IMR-90 (cell line): ENCODE measurements at regions not wholly inside any gene's neighbourhood (a gene's known extent, or its start where the extent isn't known, plus 50 kb on each side); places are given as distances from the start of the nearest gene placed in this dataset.

Source experiments
- ATAC-seq: fragments of 200-7000 bp; cut with Tn5 transposase; 2 replicates; pipeline ENCODE4 v1.9.1; 2020; ENCODE audit warnings: low read depth, mild to moderate bottlenecking, moderate library complexity
- BruUV-seq: library from RNA; stranded (reverse); fragments of 400-500 nt; replicated peaks from 2 replicates; lab custom pipeline; 2021; lab: Mats Ljungman, UMichigan
- CTCF ChIA-PET: fragments of 300-600 bp; formaldehyde crosslinking; extraction: SDS; loops from one replicate; lab custom pipeline; 2021; ENCODE audit warnings: antibody characterized with exemption; lab: Yijun Ruan, JAX
- POLR2A ChIA-PET: fragments of 300-600 bp; sonication (Branson Sonifier 250); formaldehyde crosslinking; loops from one replicate; lab custom pipeline; 2022; ENCODE audit warnings: antibody characterized with exemption; ENCODE audit not compliant: unreplicated experiment; lab: Charles Lee
- DNase-seq: peaks from one replicate; pipeline ENCODE4 v3.0.0; 2013
- H2AFZ ChIP-seq: replicated peaks from 2 replicates; pipeline ENCODE3; 2013; ENCODE audit warnings: low read length, mild to moderate bottlenecking; ENCODE audit not compliant: poor library complexity
- H2AK5ac ChIP-seq: 2 replicates; pipeline ENCODE4 v1.6.1; 2013; ENCODE audit warnings: low read depth, low read length, inconsistent platforms
- H2AK9ac ChIP-seq: replicated peaks from 2 replicates; pipeline ENCODE3; 2013; ENCODE audit warnings: mild to moderate bottlenecking, low read depth, low read length, moderate library complexity; ENCODE audit not compliant: poor library complexity
- H2BK120ac ChIP-seq: 2 replicates; pipeline ENCODE4 v1.6.1; 2013; ENCODE audit warnings: low read depth, low read length, inconsistent platforms
- H2BK15ac ChIP-seq: 3 replicates; pipeline ENCODE4 v1.6.1; 2013; ENCODE audit warnings: low read depth, low read length, inconsistent platforms
- H2BK20ac ChIP-seq: 2 replicates; pipeline ENCODE4 v1.6.1; 2013; ENCODE audit warnings: low read depth, mild to moderate bottlenecking, inconsistent platforms, low read length, moderate library complexity
- H2BK5ac ChIP-seq: 2 replicates; pipeline ENCODE4 v1.6.1; 2013; ENCODE audit warnings: mild to moderate bottlenecking, low read depth, low read length, inconsistent platforms; ENCODE audit not compliant: poor library complexity, severe bottlenecking
- H3K14ac ChIP-seq: replicated peaks from 2 replicates; pipeline ENCODE4 v1.6.1; 2013; ENCODE audit warnings: low read depth, low read length, inconsistent platforms
- H3K18ac ChIP-seq: 2 replicates; pipeline ENCODE4 v1.6.1; 2013; ENCODE audit warnings: low read depth, low read length, control low read depth
- H3K23ac ChIP-seq: 2 replicates; pipeline ENCODE4 v1.6.1; 2013; ENCODE audit warnings: low read depth, low read length, inconsistent platforms
- H3K27ac ChIP-seq: 2 replicates; pipeline ENCODE4 v1.5.1; 2013; ENCODE audit warnings: mild to moderate bottlenecking, control low read depth, low read length; ENCODE audit not compliant: insufficient read depth
- H3K27me3 ChIP-seq: 2 replicates; pipeline ENCODE4 v1.6.1; 2013; ENCODE audit warnings: low read length; ENCODE audit not compliant: control insufficient read depth, insufficient read depth
- H3K36me3 ChIP-seq: 2 replicates; pipeline ENCODE4 v1.6.1; 2013; ENCODE audit warnings: low read length, mixed read lengths; ENCODE audit not compliant: control insufficient read depth, insufficient read depth
- H3K4ac ChIP-seq: 2 replicates; pipeline ENCODE4 v1.6.1; 2013; ENCODE audit warnings: low read depth, low read length, inconsistent platforms
- H3K4me1 ChIP-seq: 2 replicates; pipeline ENCODE4 v1.6.1; 2013; ENCODE audit warnings: low read length, mixed read lengths; ENCODE audit not compliant: control insufficient read depth, insufficient read depth
- H3K4me2 ChIP-seq: 2 replicates; pipeline ENCODE4 v1.6.1; 2013; ENCODE audit warnings: low read depth, mild to moderate bottlenecking, control low read depth, low read length, moderate library complexity
- H3K4me3 ChIP-seq: 2 replicates; pipeline ENCODE4 v1.5.1; 2013; ENCODE audit warnings: low read depth, mild to moderate bottlenecking, control low read depth, low read length, moderate library complexity; ENCODE audit not compliant: insufficient read depth
- H3K56ac ChIP-seq: 2 replicates; pipeline ENCODE4 v1.6.1; 2013; ENCODE audit warnings: low read length, inconsistent platforms; ENCODE audit not compliant: insufficient read depth; ENCODE audit errors: extremely low read depth
- H3K79me1 ChIP-seq, 2 experiments: 2 replicates each; pipeline ENCODE4 v1.6.1; 2013; ENCODE audit warnings: low read length in 2 of 2, inconsistent platforms in 1 of 2, low read depth in 1 of 2
- H3K9ac ChIP-seq: 2 replicates; pipeline ENCODE4 v1.6.1; 2013; ENCODE audit warnings: low read depth, low read length, control low read depth
- H3K9me1 ChIP-seq: 2 replicates; pipeline ENCODE4 v1.6.1; 2013; ENCODE audit warnings: low read length, inconsistent platforms; ENCODE audit not compliant: insufficient read depth
- H3K9me3 ChIP-seq: 2 replicates; pipeline ENCODE4 v1.6.1; 2013; ENCODE audit warnings: low read length; ENCODE audit not compliant: control insufficient read depth, insufficient read depth
- H4K20me1 ChIP-seq: 2 replicates; pipeline ENCODE4 v1.6.1; 2013; ENCODE audit warnings: low read length, inconsistent platforms; ENCODE audit not compliant: insufficient read depth
- H4K5ac ChIP-seq: 2 replicates; pipeline ENCODE4 v1.6.1; 2013; ENCODE audit warnings: mild to moderate bottlenecking, low read depth, low read length, control low read depth
- H4K8ac ChIP-seq, 2 experiments: 2 replicates each; pipeline ENCODE4 v1.6.1; 2013; ENCODE audit warnings: low read depth in 2 of 2, low read length in 2 of 2, control low read depth in 1 of 2, inconsistent platforms in 1 of 2
- H4K91ac ChIP-seq: 2 replicates; pipeline ENCODE4 v1.6.1; 2013; ENCODE audit warnings: low read depth, low read length, inconsistent platforms; ENCODE audit not compliant: insufficient read depth
- BHLHE40 ChIP-seq: fragments of 150-350 bp; IDR thresholded peaks from 2 replicates; pipeline ENCODE4 v1.6.1; 2016; ENCODE audit warnings: mild to moderate bottlenecking, low read depth, low read length
- CEBPB ChIP-seq: IDR thresholded peaks from 2 replicates; pipeline ENCODE4 v1.6.1; 2012; ENCODE audit warnings: low read depth, low read length, improper control_type of control experiment
- CHD1 ChIP-seq: IDR thresholded peaks from 2 replicates; pipeline ENCODE4 v1.6.1; 2012; ENCODE audit warnings: low read depth, low read length, improper control_type of control experiment
- CTCF ChIP-seq: conservative IDR thresholded peaks from 2 replicates; pipeline ENCODE4 v1.5.1; 2012; ENCODE audit warnings: mild to moderate bottlenecking, low read depth, low read length, improper control_type of control experiment
- ELK1 ChIP-seq: fragments of 150-350 bp; IDR thresholded peaks from 2 replicates; pipeline ENCODE4 v1.6.1; 2016; ENCODE audit warnings: low read depth, mild to moderate bottlenecking, low read length, moderate library complexity, borderline replicate concordance
- FOS ChIP-seq: fragments of 150-350 bp; IDR thresholded peaks from 2 replicates; pipeline ENCODE4 v1.6.1; 2016; ENCODE audit warnings: low read depth, low read length
- MAFK ChIP-seq: IDR thresholded peaks from 2 replicates; pipeline ENCODE4 v1.6.1; 2012; ENCODE audit warnings: low read depth, low read length, improper control_type of control experiment
- MAZ ChIP-seq: IDR thresholded peaks from 2 replicates; pipeline ENCODE4 v1.6.1; 2012; ENCODE audit warnings: low read depth, mild to moderate bottlenecking, low read length, improper control_type of control experiment, moderate library complexity, borderline replicate concordance
- MXI1 ChIP-seq: IDR thresholded peaks from 2 replicates; pipeline ENCODE4 v1.6.1; 2012; ENCODE audit warnings: low read depth, mild to moderate bottlenecking, low read length, moderate library complexity, borderline replicate concordance
- NFE2L2 ChIP-seq: fragments of 150-350 bp; IDR thresholded peaks from 2 replicates; pipeline ENCODE4 v1.6.1; 2016; ENCODE audit warnings: low read depth, mild to moderate bottlenecking, low read length
- POLR2A ChIP-seq: IDR thresholded peaks from 2 replicates; pipeline ENCODE4 v1.6.1; 2012; ENCODE audit warnings: mild to moderate bottlenecking, low read depth, low read length
- RAD21 ChIP-seq: IDR thresholded peaks from 2 replicates; pipeline ENCODE4 v1.6.1; 2012; ENCODE audit warnings: low read length, improper control_type of control experiment
- RCOR1 ChIP-seq: IDR thresholded peaks from 2 replicates; pipeline ENCODE4 v1.6.1; 2012; ENCODE audit warnings: mild to moderate bottlenecking, low read length, improper control_type of control experiment; ENCODE audit not compliant: insufficient replicate concordance
- RFX5 ChIP-seq: IDR thresholded peaks from 2 replicates; pipeline ENCODE4 v1.8.0; 2012; ENCODE audit warnings: low read depth, mild to moderate bottlenecking, low read length, moderate library complexity
- SMC3 ChIP-seq: fragments of 150-350 bp; IDR thresholded peaks from 2 replicates; pipeline ENCODE4 v1.6.1; 2016; ENCODE audit warnings: low read depth, mild to moderate bottlenecking, antibody characterized with exemption, low read length, moderate library complexity
- USF2 ChIP-seq: fragments of 150-350 bp; IDR thresholded peaks from 2 replicates; pipeline ENCODE4 v1.6.1; 2017; ENCODE audit warnings: mild to moderate bottlenecking, antibody characterized with exemption, low read length, low read depth
- WGBS, 2 experiments: methylation state at CpG; one replicate each; pipeline versions ENCODE4 v1.1.5 to v1.1.7; 2013; ENCODE audit warnings: missing lambda C conversion rate in 2 of 2; ENCODE audit not compliant: insufficient read length in 1 of 2; ENCODE audit errors: extremely low coverage in 2 of 2; 5-methylcytosine and 5-hydroxymethylcytosine counted together
- dilution Hi-C: fragments of 300-500 bp; cut with HindIII; formaldehyde crosslinking; loops from one replicate; pipeline ENCODE4 v1.14.3; 2018; ENCODE audit warnings: low sequenced_read_pairs; ENCODE audit not compliant: unreplicated experiment
- in situ Hi-C: fragments of 300-500 bp; cut with MboI; formaldehyde crosslinking; loops from 3 replicates; pipeline ENCODE4 v1.14.3; 2019; ENCODE audit warnings: low sequenced_read_pairs, inconsistent platforms, mixed read lengths
- intact Hi-C: fragments of 100-400 bp; cut with micrococcal nuclease; formaldehyde crosslinking; loops from 2 replicates; pipeline ENCODE4 v1.10.0; 2022

GRCh38 chr5:141753143-141753970 lies 71.3 kb upstream of the ARAP3 start:
- Histone ChIP-seq H4K5ac (no peak overlapping the region), H3K9me3 (no peaks in the 10 kb centered on the region), H3K79me1 (no peaks in the 10 kb centered on the region), H3K9me1 (no peaks in the 10 kb centered on the region; the same call in 1 of the 2 replicates), H3K4ac (no peak overlapping the region), H2BK120ac (no peak overlapping the region), H3K27ac (no peak overlapping the region), H2BK5ac (no peak overlapping the region), H3K27me3 (peaks cover 61% of the 10 kb centered on the region), H2BK15ac (no peak overlapping the region), H4K91ac (no peak overlapping the region), H3K36me3 (no peaks in the 10 kb centered on the region), H2AFZ (no peak overlapping the region), H4K8ac (no peak overlapping the region), H4K20me1 (no peaks in the 10 kb centered on the region), H3K14ac (no peak overlapping the region), H3K56ac (no peak overlapping the region), H3K23ac (no peak overlapping the region), H2AK5ac (no peak overlapping the region), H3K9ac (no peak overlapping the region), H3K4me3 (no peak overlapping the region), H3K18ac (no peak overlapping the region), H2BK20ac (no peak overlapping the region), H3K4me2 (no peak overlapping the region), H3K4me1 (no peaks in the 10 kb centered on the region), H2AK9ac (no peak overlapping the region)
- dilution Hi-C loops, result no loop called here
- DNase-seq, result no peak
- intact Hi-C loops, result no loop called here
- POLR2A ChIA-PET, result no interaction called here
- no peak for ATAC-seq
- in situ Hi-C loops, result no loop called here
- TF ChIP-seq NFE2L2 (no peak), SMC3 (no peak), CTCF (no peak), CHD1 (no peak), USF2 (no peak), POLR2A (no peak), MAFK (no peak), MXI1 (no peak), MAZ (no peak), CEBPB (no peak), BHLHE40 (no peak), RFX5 (no peak), RAD21 (no peak), FOS (no peak), RCOR1 (no peak), ELK1 (no peak)
- CTCF ChIA-PET, result no interaction called here
- WGBS, 2 experiments, result 9% methylated on average over 9 of the region's 51 CpGs; no CpG with 5 or more reads in 1 of the 2 experiments
- no TSS peak for BruUV-seq
